ENCODE measurements at regions not wholly inside any gene's neighbourhood (a gene's known extent, or its start where the extent isn't known, plus 50 kb on each side); places are given as distances from the start of the nearest gene placed in this dataset.

DNA sequence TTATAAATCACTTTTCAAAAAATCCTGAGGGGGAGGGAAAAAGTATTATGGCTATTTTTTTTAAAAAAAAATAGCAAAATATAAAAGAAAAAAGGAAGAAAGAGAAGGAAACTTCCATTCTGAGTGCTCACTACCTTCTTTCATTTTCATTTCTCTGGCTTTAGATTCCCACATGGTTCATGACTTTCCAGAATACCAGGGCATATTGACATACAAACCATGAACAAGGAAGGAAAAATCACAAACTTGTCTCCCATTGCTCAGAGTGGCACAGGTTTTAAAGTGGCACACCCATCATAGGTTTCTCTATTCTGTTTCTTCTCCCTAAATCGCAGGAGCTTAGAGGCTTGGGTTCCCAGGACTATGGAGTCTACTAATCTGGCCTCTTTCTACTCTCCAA, 136.3 kb upstream of the CXXC4 start:
- TF ChIP-seq, protein P1, sequence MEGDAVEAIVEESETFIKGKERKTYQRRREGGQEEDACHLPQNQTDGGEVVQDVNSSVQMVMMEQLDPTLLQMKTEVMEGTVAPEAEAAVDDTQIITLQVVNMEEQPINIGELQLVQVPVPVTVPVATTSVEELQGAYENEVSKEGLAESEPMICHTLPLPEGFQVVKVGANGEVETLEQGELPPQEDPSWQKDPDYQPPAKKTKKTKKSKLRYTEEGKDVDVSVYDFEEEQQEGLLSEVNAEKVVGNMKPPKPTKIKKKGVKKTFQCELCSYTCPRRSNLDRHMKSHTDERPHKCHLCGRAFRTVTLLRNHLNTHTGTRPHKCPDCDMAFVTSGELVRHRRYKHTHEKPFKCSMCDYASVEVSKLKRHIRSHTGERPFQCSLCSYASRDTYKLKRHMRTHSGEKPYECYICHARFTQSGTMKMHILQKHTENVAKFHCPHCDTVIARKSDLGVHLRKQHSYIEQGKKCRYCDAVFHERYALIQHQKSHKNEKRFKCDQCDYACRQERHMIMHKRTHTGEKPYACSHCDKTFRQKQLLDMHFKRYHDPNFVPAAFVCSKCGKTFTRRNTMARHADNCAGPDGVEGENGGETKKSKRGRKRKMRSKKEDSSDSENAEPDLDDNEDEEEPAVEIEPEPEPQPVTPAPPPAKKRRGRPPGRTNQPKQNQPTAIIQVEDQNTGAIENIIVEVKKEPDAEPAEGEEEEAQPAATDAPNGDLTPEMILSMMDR (IDR thresholded peaks at IDR 0.05): no peak
- no peak for TF ChIP-seq POLR2A (IDR thresholded peaks at IDR 0.05)
